Right lobe of liver (tissue), 4 donors: ENCODE measurements at regions not wholly inside any gene's neighbourhood (a gene's known extent, or its start where the extent isn't known, plus 50 kb on each side); places are given as distances from the start of the nearest gene placed in this dataset.

Source experiments
- CTCF ChIP-seq, 4 donors: fragments of 200-600 bp in 3 of 4; fragments of 450-650 bp in 1 of 4; IDR thresholded peaks; one replicate each; pipeline versions ENCODE4 v1.5.1 to v1.8.0; 2016 to 2022; ENCODE audit warnings: antibody characterized with exemption in 4 of 4, mild to moderate bottlenecking in 2 of 4
- POLR2A ChIP-seq: fragments of 450-650 bp; IDR thresholded peaks from one replicate; pipeline ENCODE4 v1.6.1; 2017; ENCODE audit warnings: antibody characterized with exemption, mild to moderate bottlenecking
- donor health status: DM: no; HTN: no; CAD: no.
- donor health status: DM: no; HTN: no; CAD: no.
- donor health status: DM: no; HTN: yes; CAD: no.

DNA sequence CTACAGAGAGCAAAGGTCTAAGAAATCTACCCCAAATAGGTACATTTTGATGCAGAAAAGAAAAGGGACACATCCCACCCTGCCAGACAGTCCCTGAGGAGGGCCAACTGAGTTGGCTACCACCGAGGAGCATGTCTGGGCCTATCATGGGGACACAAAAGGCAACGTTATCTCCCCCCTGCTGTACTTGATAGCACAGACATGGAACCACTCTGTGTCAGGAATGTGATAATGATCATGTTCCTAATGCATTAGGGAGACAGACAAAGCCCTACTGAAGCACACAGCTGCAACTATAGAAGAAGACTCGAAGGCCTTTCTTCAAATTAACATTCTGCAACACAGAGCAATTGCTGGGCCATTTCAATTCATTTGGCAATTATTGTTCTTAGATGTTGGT lies 84.5 kb downstream of the ENC1 start:
- no peak for TF ChIP-seq CTCF (IDR thresholded peaks at IDR 0.05)
- TF ChIP-seq POLR2A = no peak
